DMS153 (cell line): ENCODE measurements at regions not wholly inside any gene's neighbourhood (a gene's known extent, or its start where the extent isn't known, plus 50 kb on each side); places are given as distances from the start of the nearest gene placed in this dataset.
"Not testable (repeated sequence)": the region's sequence is repeated elsewhere in the genome, so short reads cannot be mapped to it uniquely, and the experiment has no call there.

Source experiments
- DNase-seq: peaks from one replicate; lab custom pipeline; 2025; lab: John Stamatoyannopoulos, UW

DNA sequence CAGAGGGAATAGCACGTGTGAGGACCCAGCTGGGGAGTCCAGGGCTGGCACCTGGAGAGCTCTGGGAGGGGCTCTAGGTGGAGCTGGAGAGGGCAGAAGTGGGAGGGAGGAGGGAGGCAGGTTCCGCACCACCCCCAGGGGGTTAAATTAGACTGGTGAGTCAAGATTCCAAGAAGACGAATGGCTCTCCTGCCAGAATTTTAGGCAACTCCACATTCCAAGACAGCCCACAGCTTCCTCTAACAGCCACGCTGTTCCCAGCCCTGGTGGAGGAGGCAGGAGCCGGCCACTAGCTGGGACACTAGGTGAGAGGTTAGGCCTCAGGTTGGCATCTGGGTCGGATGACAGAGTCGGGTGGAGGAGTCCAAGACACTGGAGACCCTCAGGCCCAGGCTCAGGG, 60.2 kb downstream of the TFAP2C start:
- no peak for DNase-seq

GRCh38 chr20:56689852-56690485, 60.9 kb downstream of the TFAP2C start:
- peak; percentile 55 for DNase-seq

- peak; percentile 78 for DNase-seq
Measured at GRCh38 chr20:56690531-56691175, 61.5 kb downstream of the TFAP2C start.

DNA sequence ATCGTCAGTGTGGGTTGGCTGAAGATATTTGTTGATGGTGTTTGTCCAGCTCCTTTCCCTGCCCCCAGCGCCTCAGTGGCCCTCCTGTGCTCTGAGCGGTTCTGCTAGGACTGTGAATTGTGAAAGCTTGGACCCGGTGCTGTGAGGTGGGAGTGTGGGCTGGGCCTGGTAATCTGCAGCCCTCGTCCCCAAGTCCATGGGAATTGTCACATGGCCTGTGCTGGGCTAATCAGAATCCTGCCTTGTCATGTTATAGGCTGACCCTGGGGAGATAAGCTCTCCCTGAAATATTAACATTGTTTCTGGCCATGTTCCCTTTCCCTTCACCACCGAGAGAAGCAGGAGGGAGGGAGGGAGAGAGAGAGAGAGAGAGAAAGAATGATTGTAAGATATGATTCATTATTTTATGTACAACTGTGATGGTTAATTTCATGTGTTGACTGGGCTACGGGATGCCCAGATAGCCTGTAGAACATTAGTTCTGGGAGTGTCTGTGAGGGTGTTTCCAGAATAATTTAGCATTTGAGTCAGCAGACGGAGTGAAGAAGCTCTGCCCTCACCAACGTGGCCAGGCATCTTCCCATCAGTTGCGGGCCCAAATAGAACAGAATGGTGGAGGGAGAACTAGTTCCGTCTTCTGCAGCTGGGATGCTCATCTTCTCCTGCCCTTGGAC, 62.4 kb downstream of the TFAP2C start:
- DNase-seq = no peak

GRCh38 chr20:56693217-56693616, 64.1 kb downstream of the TFAP2C start:
- no peak for DNase-seq

- DNase-seq = no peak
Measured at GRCh38 chr20:56697476-56697875, 68.4 kb downstream of the TFAP2C start.

- no peak for DNase-seq
Measured at GRCh38 chr20:56698297-56698696, 69.2 kb downstream of the TFAP2C start.

DNA sequence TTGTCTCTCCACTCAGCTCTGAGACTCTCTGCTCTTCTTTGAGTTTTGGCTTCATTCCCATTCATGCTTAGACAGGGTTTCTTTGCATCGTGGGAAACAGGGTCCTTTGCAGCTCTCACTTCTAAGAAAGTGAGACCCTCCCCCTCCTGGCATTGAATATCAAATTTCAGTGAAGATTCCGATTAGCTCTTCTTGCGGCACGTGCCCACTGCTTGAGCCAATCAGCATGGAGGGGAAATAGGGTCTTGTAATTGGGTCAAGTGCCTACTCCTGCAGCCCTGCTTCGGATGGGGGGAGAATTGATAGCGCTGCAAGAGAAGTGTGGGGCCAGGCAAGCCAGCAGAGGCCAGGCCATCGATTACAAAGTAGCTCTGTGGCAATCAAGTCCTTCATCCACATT, 69.6 kb downstream of the TFAP2C start:
- DNase-seq = no peak

- no peak for DNase-seq
Measured at GRCh38 chr20:56702931-56703840, 74.1 kb downstream of the TFAP2C start.

DNA sequence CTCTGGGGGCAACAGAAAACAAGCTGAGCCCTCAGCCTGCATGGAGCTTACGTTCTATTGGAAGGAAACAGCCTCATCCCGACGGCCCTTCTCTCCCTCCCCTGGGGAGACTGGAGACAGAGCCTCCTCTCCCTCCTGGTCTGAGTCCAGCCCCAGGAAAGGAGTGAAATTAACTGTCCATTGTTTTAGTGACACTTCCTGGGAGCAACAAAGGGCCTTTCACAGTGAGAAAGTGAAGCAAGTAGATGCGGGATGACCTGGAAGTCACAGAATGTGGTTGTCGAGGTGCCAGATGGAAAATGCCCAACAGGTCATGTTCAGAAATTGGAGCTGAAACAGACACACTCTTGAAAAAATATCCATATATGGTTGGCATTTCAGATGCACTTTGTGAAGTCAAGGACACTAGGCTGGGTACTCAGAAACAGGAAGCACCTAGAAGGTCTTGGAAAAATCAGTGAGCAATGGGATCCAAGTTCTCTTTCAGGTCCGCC, 77.8 kb downstream of the TFAP2C start:
- no peak for DNase-seq

GRCh38 chr20:56708991-56709390, 79.9 kb downstream of the TFAP2C start:
- no peak for DNase-seq

DNA sequence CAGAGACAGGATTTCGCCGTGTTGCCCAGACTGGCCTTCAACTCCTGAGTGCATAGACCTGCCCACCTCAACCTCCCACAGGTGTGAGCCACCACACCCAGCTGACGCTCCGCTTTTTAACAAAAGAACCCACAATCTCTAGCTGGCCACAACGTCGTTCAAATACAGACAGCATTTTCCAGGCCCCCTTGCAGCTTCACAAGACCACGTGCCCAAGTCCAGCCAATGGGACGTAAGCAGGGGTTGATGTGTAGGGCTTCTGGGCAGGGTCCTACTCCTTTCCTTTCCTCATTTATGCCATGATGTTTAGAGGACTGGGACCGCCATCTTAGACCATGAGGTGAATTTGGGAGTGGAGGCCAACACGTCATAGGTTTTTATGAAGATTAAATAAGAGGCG, 81.0 kb downstream of the TFAP2C start:
- no peak for DNase-seq

- DNase-seq = not testable (repeated sequence)
Measured at GRCh38 chr20:56710577-56710976, 81.5 kb downstream of the TFAP2C start.

GRCh38 chr20:56711018-56711417, 81.9 kb downstream of the TFAP2C start:
- DNase-seq = no peak

- no peak for DNase-seq
Measured at GRCh38 chr20:56715309-56715708, 86.2 kb downstream of the TFAP2C start.

- DNase-seq = no peak
Measured at GRCh38 chr20:56715902-56716519, 86.9 kb downstream of the TFAP2C start.

- DNase-seq = no peak
Measured at GRCh38 chr20:56716806-56717205, 87.7 kb downstream of the TFAP2C start.

DNA sequence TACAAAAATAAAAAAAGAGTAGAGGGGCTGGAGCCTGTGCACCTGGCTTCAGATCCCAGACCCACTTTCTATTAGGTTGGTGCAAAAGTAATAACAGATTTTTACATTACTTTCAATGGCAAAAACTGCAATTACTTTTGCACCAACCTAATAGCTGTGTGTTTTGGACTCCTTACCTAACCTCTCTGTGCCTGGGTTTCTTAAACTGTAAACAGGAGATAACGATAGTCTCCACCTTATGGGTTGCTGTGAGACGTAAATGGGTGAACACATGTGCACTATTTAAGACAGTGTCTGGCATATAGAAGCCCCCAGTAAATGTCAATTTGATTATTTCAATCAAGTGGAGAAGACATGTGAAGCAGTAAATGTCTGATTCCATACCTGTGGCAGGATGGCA, 89.7 kb downstream of the TFAP2C start:
- DNase-seq = no peak

DNA sequence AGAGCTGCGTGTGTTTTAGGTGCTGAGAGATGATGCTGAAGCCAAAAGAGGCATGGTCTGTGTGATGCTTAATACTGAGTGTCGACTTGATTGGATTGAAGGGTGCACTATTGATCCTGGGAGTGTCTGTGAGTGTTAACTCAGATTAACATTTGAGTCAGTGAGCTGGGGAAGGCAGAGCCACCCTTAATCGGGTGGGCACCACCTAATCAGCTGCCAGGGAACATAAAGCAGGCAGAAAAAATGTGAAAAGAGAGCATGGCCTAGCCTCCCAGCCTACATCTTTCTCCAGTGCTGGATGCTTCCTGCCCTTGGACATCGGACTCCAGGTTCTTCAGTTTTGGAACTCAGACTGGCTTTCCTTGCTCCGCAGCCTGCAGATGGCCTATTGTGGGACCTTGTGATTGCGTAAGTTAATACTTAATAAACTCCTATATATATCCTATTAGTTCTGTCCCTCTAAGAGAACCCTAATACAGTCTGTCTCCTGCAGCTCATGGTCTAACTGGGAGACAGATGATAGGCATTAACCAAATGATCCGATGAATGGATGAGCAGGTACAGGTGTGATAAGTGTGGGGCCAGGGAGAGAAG, 91.6 kb downstream of the TFAP2C start:
- no peak for DNase-seq

DNA sequence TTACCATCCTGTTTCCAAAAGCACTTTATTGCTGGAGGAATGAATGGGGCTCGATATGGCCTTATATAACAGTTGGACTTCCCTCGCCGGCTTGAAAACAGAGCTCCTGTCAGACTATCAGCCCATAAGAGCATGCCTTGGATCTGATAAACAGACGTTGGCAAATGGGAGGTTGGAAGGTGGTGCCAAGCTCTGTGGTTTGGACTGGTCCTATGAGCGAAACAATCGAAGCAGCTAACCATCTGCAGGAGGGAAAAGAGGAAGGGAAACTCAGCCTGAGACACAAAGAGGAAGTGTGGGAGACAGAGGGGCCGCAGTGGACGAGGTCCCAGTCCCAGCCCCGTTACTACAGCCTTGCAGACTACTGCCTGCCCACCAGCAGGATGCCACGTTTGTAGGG, 92.9 kb downstream of the TFAP2C start:
- no peak for DNase-seq

DNA sequence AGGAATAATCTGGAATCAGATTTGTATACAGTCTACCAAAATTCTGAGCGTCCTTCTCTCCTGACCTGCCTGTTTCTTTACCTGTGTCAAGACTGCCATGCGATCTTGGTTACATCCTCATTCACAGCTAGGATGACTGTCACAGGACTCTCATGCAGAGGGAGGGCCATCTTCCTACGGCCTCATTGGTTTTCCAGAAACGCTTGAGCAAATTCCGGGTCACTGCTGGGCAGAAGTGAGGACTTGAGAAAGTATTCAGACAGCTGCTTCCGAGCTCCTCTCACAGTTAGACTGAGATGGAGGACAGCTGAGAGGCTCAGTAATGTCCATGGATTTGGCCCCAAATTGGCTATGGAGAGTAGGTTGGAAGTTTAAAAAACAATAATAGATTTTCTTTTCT, 94.2 kb downstream of the TFAP2C start:
- no peak for DNase-seq
